ENCODE measurements at regions not wholly inside any gene's neighbourhood (a gene's known extent, or its start where the extent isn't known, plus 50 kb on each side); places are given as distances from the start of the nearest gene placed in this dataset.
A peak's percentile ranks its signal among the peaks of the same experiment; 100 is the strongest.
"Not testable (repeated sequence)": the region's sequence is repeated elsewhere in the genome, so short reads cannot be mapped to it uniquely, and the experiment has no call there.

GRCh38 chr2:111471791-111472530 is 351.2 kb downstream of the BCL2L11 start:
- H3K27ac ChIP-seq (ENCODE audit: low read depth in 1 of 2, low read length in 1 of 2); H3K27me3 ChIP-seq (ENCODE audit: control insufficient read depth in 2 of 2, insufficient read depth in 1 of 2, low read length in 1 of 2); DNase-seq (ENCODE audit: low read depth in 6 of 9, low spot score in 9 of 9); H3K36me3 ChIP-seq (ENCODE audit: control insufficient read depth in 2 of 2, insufficient read depth in 2 of 2, low read length in 1 of 2); H3K4me3 ChIP-seq (ENCODE audit: low read length in 2 of 2); H3K9me3 ChIP-seq (ENCODE audit: control insufficient read depth in 2 of 2, insufficient read depth in 1 of 2, low read length in 1 of 2): not testable (repeated sequence)
- peaks cover 4 to 16% of the 10 kb centered on the region in 2 donors for H3K4me1 ChIP-seq (ENCODE audit: control insufficient read depth in 2 of 2, insufficient read depth in 2 of 2, low read length in 2 of 2)
- 98% methylated on average over 9 of the region's 9 CpGs for WGBS

GRCh38 chr2:111472844-111473403 is 352.2 kb downstream of the BCL2L11 start:
- not testable (repeated sequence) for H3K27me3 ChIP-seq (ENCODE audit: control insufficient read depth in 2 of 2, insufficient read depth in 1 of 2, low read length in 1 of 2); DNase-seq (ENCODE audit: low read depth in 6 of 9, low spot score in 9 of 9); H3K9me3 ChIP-seq (ENCODE audit: control insufficient read depth in 2 of 2, insufficient read depth in 1 of 2, low read length in 1 of 2); H3K4me3 ChIP-seq (ENCODE audit: low read length in 2 of 2); H3K27ac ChIP-seq (ENCODE audit: low read depth in 1 of 2, low read length in 1 of 2); H3K36me3 ChIP-seq (ENCODE audit: control insufficient read depth in 2 of 2, insufficient read depth in 2 of 2, low read length in 1 of 2)
- 82% methylated on average over 7 of the region's 7 CpGs for WGBS
- peaks cover 4 to 16% of the 10 kb centered on the region in 2 donors for H3K4me1 ChIP-seq (ENCODE audit: control insufficient read depth in 2 of 2, insufficient read depth in 2 of 2, low read length in 2 of 2)

GRCh38 chr2:111473522-111473921 is 352.8 kb downstream of the BCL2L11 start:
- H3K27me3 ChIP-seq (ENCODE audit: control insufficient read depth in 2 of 2, insufficient read depth in 1 of 2, low read length in 1 of 2); H3K4me3 ChIP-seq (ENCODE audit: low read length in 2 of 2); DNase-seq (ENCODE audit: low read depth in 6 of 9, low spot score in 9 of 9); H3K27ac ChIP-seq (ENCODE audit: low read depth in 1 of 2, low read length in 1 of 2); H3K36me3 ChIP-seq (ENCODE audit: control insufficient read depth in 2 of 2, insufficient read depth in 2 of 2, low read length in 1 of 2); H3K9me3 ChIP-seq (ENCODE audit: control insufficient read depth in 2 of 2, insufficient read depth in 1 of 2, low read length in 1 of 2): not testable (repeated sequence)
- 59% methylated on average over 3 of the region's 3 CpGs for WGBS
- H3K4me1 ChIP-seq (ENCODE audit: control insufficient read depth in 2 of 2, insufficient read depth in 2 of 2, low read length in 2 of 2): peaks cover 4 to 16% of the 10 kb centered on the region in 2 donors

- WGBS: 89% methylated on average over 8 of the region's 8 CpGs
- not testable (repeated sequence) for H3K27me3 ChIP-seq (ENCODE audit: control insufficient read depth in 2 of 2, insufficient read depth in 1 of 2, low read length in 1 of 2); H3K4me3 ChIP-seq (ENCODE audit: low read length in 2 of 2); H3K9me3 ChIP-seq (ENCODE audit: control insufficient read depth in 2 of 2, insufficient read depth in 1 of 2, low read length in 1 of 2); H3K36me3 ChIP-seq (ENCODE audit: control insufficient read depth in 2 of 2, insufficient read depth in 2 of 2, low read length in 1 of 2)
- peak in 1 of 9 donors; percentile 33 for DNase-seq (ENCODE audit: low read depth in 6 of 9, low spot score in 9 of 9)
- H3K4me1 ChIP-seq (ENCODE audit: control insufficient read depth in 2 of 2, insufficient read depth in 2 of 2, low read length in 2 of 2): peaks cover 4 to 19% of the 10 kb centered on the region in 2 donors
- H3K27ac ChIP-seq (ENCODE audit: low read depth in 1 of 2, low read length in 1 of 2): peak overlapping the region in 1 of 2 donors; percentile 26
Measured at GRCh38 chr2:111474198-111474705, 353.5 kb downstream of the BCL2L11 start.

GRCh38 chr2:111478335-111478734 is 357.6 kb downstream of the BCL2L11 start:
- H3K27ac ChIP-seq (ENCODE audit: low read depth in 1 of 2, low read length in 1 of 2); H3K36me3 ChIP-seq (ENCODE audit: control insufficient read depth in 2 of 2, insufficient read depth in 2 of 2, low read length in 1 of 2); H3K27me3 ChIP-seq (ENCODE audit: control insufficient read depth in 2 of 2, insufficient read depth in 1 of 2, low read length in 1 of 2); H3K9me3 ChIP-seq (ENCODE audit: control insufficient read depth in 2 of 2, insufficient read depth in 1 of 2, low read length in 1 of 2); DNase-seq (ENCODE audit: low read depth in 6 of 9, low spot score in 9 of 9); H3K4me3 ChIP-seq (ENCODE audit: low read length in 2 of 2): not testable (repeated sequence)
- H3K4me1 ChIP-seq (ENCODE audit: control insufficient read depth in 2 of 2, insufficient read depth in 2 of 2, low read length in 2 of 2): peaks cover 6 to 36% of the 10 kb centered on the region in 2 donors
- WGBS: 68% methylated on average over 2 of the region's 3 CpGs

GRCh38 chr2:111478871-111479318 is 358.2 kb downstream of the BCL2L11 start:
- not testable (repeated sequence) for H3K27ac ChIP-seq (ENCODE audit: low read depth in 1 of 2, low read length in 1 of 2); H3K9me3 ChIP-seq (ENCODE audit: control insufficient read depth in 2 of 2, insufficient read depth in 1 of 2, low read length in 1 of 2); H3K27me3 ChIP-seq (ENCODE audit: control insufficient read depth in 2 of 2, insufficient read depth in 1 of 2, low read length in 1 of 2); H3K36me3 ChIP-seq (ENCODE audit: control insufficient read depth in 2 of 2, insufficient read depth in 2 of 2, low read length in 1 of 2); H3K4me3 ChIP-seq (ENCODE audit: low read length in 2 of 2)
- WGBS: 70% methylated on average over 13 of the region's 14 CpGs
- peaks cover 6 to 38% of the 10 kb centered on the region in 2 donors for H3K4me1 ChIP-seq (ENCODE audit: control insufficient read depth in 2 of 2, insufficient read depth in 2 of 2, low read length in 2 of 2)
- DNase-seq (ENCODE audit: low read depth in 6 of 9, low spot score in 9 of 9): peak in 1 of 9 donors; percentile 31

GRCh38 chr2:111480016-111480625 is 359.4 kb downstream of the BCL2L11 start:
- not testable (repeated sequence) for H3K27me3 ChIP-seq (ENCODE audit: control insufficient read depth in 2 of 2, insufficient read depth in 1 of 2, low read length in 1 of 2); H3K4me3 ChIP-seq (ENCODE audit: low read length in 2 of 2); H3K27ac ChIP-seq (ENCODE audit: low read depth in 1 of 2, low read length in 1 of 2); H3K36me3 ChIP-seq (ENCODE audit: control insufficient read depth in 2 of 2, insufficient read depth in 2 of 2, low read length in 1 of 2); H3K9me3 ChIP-seq (ENCODE audit: control insufficient read depth in 2 of 2, insufficient read depth in 1 of 2, low read length in 1 of 2); DNase-seq (ENCODE audit: low read depth in 6 of 9, low spot score in 9 of 9)
- H3K4me1 ChIP-seq (ENCODE audit: control insufficient read depth in 2 of 2, insufficient read depth in 2 of 2, low read length in 2 of 2): peaks cover 2 to 31% of the 10 kb centered on the region in 2 donors
- WGBS: 88% methylated on average over 10 of the region's 10 CpGs

GRCh38 chr2:111480633-111481032 is 359.9 kb downstream of the BCL2L11 start:
- Histone ChIP-seq H3K4me1 (ENCODE audit: control insufficient read depth in 2 of 2, insufficient read depth in 2 of 2, low read length in 2 of 2) (peaks cover 2 to 31% of the 10 kb centered on the region in 2 donors), H3K27ac (ENCODE audit: low read depth in 1 of 2, low read length in 1 of 2) (peak overlapping the region in 1 of 2 donors; percentile 70)
- 9% methylated on average over 8 of the region's 8 CpGs for WGBS
- H3K27me3 ChIP-seq (ENCODE audit: control insufficient read depth in 2 of 2, insufficient read depth in 1 of 2, low read length in 1 of 2); H3K4me3 ChIP-seq (ENCODE audit: low read length in 2 of 2); H3K9me3 ChIP-seq (ENCODE audit: control insufficient read depth in 2 of 2, insufficient read depth in 1 of 2, low read length in 1 of 2); H3K36me3 ChIP-seq (ENCODE audit: control insufficient read depth in 2 of 2, insufficient read depth in 2 of 2, low read length in 1 of 2): not testable (repeated sequence)
- DNase-seq (ENCODE audit: low read depth in 6 of 9, low spot score in 9 of 9): peak in 4 of 9 donors; percentile 23 to 64 (median 29)

- not testable (repeated sequence) for H3K4me3 ChIP-seq (ENCODE audit: low read length in 2 of 2); H3K9me3 ChIP-seq (ENCODE audit: control insufficient read depth in 2 of 2, insufficient read depth in 1 of 2, low read length in 1 of 2); H3K36me3 ChIP-seq (ENCODE audit: control insufficient read depth in 2 of 2, insufficient read depth in 2 of 2, low read length in 1 of 2); H3K27me3 ChIP-seq (ENCODE audit: control insufficient read depth in 2 of 2, insufficient read depth in 1 of 2, low read length in 1 of 2); DNase-seq (ENCODE audit: low read depth in 6 of 9, low spot score in 9 of 9)
- H3K27ac ChIP-seq (ENCODE audit: low read depth in 1 of 2, low read length in 1 of 2): peak overlapping the region in 1 of 2 donors; percentile 26
- WGBS: 96% methylated on average over 10 of the region's 11 CpGs
- H3K4me1 ChIP-seq (ENCODE audit: control insufficient read depth in 2 of 2, insufficient read depth in 2 of 2, low read length in 2 of 2): peaks cover 2 to 31% of the 10 kb centered on the region in 2 donors
Measured at GRCh38 chr2:111481219-111481618, 360.5 kb downstream of the BCL2L11 start.

Measured in thymus (tissue), 11 donors.